RWPE2 (cell line): ENCODE measurements at regions not wholly inside any gene's neighbourhood (a gene's known extent, or its start where the extent isn't known, plus 50 kb on each side); places are given as distances from the start of the nearest gene placed in this dataset.

Experiments used
- ATAC-seq: fragments of 200-7000 bp; cut with Tn5 transposase; 3 replicates; pipeline ENCODE4 v1.9.1; 2021; ENCODE audit warnings: low read depth
- DNase-seq: peaks from one replicate; pipeline ENCODE4 v3.0.0-alpha.2; 2020; ENCODE audit warnings: low spot score
- H3K27ac ChIP-seq: fragments of 450-650 bp; 2 replicates; pipeline ENCODE4 v1.5.1; 2017; ENCODE audit warnings: mild to moderate bottlenecking; ENCODE audit not compliant: poor library complexity, severe bottlenecking
- H3K27me3 ChIP-seq: fragments of 250-450 bp; sonication (Bioruptor Pico); 2 replicates; pipeline ENCODE4 v1.5.1; 2021; ENCODE audit warnings: mild to moderate bottlenecking, moderate library complexity; ENCODE audit not compliant: insufficient read depth, poor library complexity, severe bottlenecking
- H3K36me3 ChIP-seq: fragments of 250-450 bp; sonication (Bioruptor Pico); 2 replicates; pipeline ENCODE4 v1.5.1; 2020; ENCODE audit warnings: low read depth, mild to moderate bottlenecking, moderate library complexity
- H3K4me1 ChIP-seq: fragments of 250-450 bp; sonication (Bioruptor Pico); 2 replicates; pipeline ENCODE4 v1.5.1; 2021; ENCODE audit warnings: mild to moderate bottlenecking, moderate library complexity; ENCODE audit not compliant: insufficient read depth, poor library complexity, severe bottlenecking
- H3K4me3 ChIP-seq: fragments of 250-450 bp; sonication (Bioruptor Pico); 2 replicates; pipeline ENCODE4 v1.5.1; 2021; ENCODE audit warnings: mild to moderate bottlenecking, moderate library complexity; ENCODE audit not compliant: severe bottlenecking
- H3K9me3 ChIP-seq: fragments of 250-450 bp; sonication (Bioruptor Pico); 2 replicates; pipeline ENCODE4 v1.5.1; 2021; ENCODE audit warnings: mild to moderate bottlenecking, moderate library complexity; ENCODE audit not compliant: severe bottlenecking
- TF ChIP-seq, protein P1 (sequence below): fragments of 450-650 bp; IDR thresholded peaks from one replicate; pipeline ENCODE4 v1.5.1; 2017; ENCODE audit warnings: mild to moderate bottlenecking, moderate library complexity; ENCODE audit not compliant: poor library complexity, severe bottlenecking

DNA sequence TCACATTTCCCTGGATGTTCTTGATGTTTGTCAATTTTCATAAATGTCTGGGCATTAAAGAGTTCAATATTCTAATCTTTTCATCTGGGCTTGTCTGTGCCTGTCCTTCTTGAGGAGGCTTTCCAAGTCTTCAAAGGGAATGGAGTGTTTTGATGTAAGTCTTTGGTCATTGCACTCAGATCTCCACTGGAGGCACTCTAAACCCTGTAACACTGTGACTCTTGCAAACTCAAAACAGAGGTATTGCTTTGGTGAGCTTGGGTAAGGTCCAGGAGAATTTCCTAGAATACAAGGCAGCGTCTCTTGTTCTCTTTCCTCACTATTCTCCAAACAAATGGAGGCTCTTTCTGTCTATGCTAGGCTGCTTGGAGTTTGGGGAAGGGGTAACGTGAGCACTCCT lies 1118.1 kb upstream of the PABPC4L start:
- no peaks in the 10 kb centered on the region for H3K4me1 ChIP-seq
- no peak overlapping the region for H3K4me3 ChIP-seq
- ATAC-seq: no peak
- no peaks in the 10 kb centered on the region for H3K9me3 ChIP-seq
- no peaks in the 10 kb centered on the region for H3K36me3 ChIP-seq
- no peak overlapping the region for H3K27ac ChIP-seq
- H3K27me3 ChIP-seq: no peaks in the 10 kb centered on the region
- DNase-seq: no peak
- TF ChIP-seq, protein P1, sequence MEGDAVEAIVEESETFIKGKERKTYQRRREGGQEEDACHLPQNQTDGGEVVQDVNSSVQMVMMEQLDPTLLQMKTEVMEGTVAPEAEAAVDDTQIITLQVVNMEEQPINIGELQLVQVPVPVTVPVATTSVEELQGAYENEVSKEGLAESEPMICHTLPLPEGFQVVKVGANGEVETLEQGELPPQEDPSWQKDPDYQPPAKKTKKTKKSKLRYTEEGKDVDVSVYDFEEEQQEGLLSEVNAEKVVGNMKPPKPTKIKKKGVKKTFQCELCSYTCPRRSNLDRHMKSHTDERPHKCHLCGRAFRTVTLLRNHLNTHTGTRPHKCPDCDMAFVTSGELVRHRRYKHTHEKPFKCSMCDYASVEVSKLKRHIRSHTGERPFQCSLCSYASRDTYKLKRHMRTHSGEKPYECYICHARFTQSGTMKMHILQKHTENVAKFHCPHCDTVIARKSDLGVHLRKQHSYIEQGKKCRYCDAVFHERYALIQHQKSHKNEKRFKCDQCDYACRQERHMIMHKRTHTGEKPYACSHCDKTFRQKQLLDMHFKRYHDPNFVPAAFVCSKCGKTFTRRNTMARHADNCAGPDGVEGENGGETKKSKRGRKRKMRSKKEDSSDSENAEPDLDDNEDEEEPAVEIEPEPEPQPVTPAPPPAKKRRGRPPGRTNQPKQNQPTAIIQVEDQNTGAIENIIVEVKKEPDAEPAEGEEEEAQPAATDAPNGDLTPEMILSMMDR: peak; percentile 12

DNA sequence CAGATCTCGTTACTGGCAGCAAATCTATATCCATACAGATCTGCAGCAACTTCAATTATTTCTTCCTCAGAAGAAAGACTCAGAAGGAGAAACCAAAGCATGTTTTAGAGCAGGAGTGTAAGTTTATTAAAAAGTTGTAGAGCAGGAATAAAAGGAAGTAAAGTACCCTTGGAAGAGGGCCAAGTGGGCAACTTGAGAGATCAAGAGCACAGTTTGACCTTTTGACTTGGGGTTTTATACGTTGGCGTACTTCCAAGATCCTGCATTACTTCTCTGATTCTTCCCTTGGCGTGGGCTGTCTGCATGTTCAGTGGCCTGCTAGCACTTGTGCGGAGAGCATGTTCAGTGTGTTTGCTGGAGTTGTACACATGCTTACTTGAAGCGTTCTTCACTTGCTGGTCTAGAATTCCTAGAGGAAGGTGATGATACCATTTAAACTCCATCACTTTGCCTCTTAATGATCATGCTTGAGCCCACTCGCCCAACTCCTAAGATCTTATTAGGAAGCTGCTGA lies 1114.7 kb upstream of the PABPC4L start:
- H3K4me1 ChIP-seq: no peaks in the 10 kb centered on the region
- no peak overlapping the region for H3K4me3 ChIP-seq
- no peak for ATAC-seq
- H3K9me3 ChIP-seq: no peaks in the 10 kb centered on the region
- no peak overlapping the region for H3K27ac ChIP-seq
- no peak for DNase-seq
- no peaks in the 10 kb centered on the region for H3K36me3 ChIP-seq
- TF ChIP-seq, protein P1: no peak
- no peaks in the 10 kb centered on the region for H3K27me3 ChIP-seq

DNA sequence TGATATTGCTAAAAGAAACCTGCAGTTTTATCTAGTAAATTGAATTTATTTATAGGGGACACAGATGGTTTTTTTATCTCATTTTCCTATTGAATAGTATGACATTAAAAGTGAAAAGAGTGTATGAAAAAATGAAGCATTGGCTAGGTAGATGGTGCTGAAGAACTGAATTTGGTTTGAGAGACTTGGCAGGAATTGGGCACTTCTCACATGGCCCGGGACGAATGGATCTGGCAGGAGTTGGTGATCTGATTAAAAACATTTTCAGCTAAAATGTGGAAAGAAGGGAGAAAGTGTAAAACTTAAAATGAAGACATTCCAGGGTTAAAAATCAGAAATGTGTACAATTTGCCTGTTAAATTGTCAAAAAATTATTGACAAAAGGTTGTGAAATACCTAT lies 1088.5 kb upstream of the PABPC4L start:
- DNase-seq: no peak
- H3K27ac ChIP-seq: no peak overlapping the region
- no peak for ATAC-seq
- H3K9me3 ChIP-seq: no peaks in the 10 kb centered on the region
- H3K36me3 ChIP-seq: no peaks in the 10 kb centered on the region
- H3K4me3 ChIP-seq: no peak overlapping the region
- TF ChIP-seq, protein P1: no peak
- H3K27me3 ChIP-seq: no peaks in the 10 kb centered on the region
- H3K4me1 ChIP-seq: no peaks in the 10 kb centered on the region

DNA sequence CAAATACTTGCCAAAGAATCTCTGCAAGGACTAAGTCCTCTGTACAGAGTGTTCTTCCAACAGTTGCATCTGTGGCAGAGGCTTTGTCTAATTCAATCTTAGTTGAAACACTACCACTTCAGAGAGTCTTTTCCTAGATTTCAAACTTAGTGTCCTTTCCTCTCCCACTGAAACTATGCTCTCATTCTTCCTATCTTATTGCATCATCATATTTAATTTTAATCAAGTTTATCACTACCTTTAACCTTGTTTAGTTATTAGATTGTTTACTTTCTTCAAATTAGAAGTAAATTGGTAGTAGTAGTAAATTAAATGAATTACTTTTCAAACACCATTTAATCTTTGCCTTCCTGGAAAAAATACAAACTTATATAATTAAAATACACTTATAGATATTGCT lies 1082.3 kb upstream of the PABPC4L start:
- ATAC-seq (no peak), DNase-seq (no peak)
- Histone ChIP-seq H3K9me3 (no peaks in the 10 kb centered on the region), H3K4me3 (no peak overlapping the region), H3K36me3 (no peaks in the 10 kb centered on the region), H3K27ac (no peak overlapping the region), H3K4me1 (no peaks in the 10 kb centered on the region), H3K27me3 (no peaks in the 10 kb centered on the region)
- TF ChIP-seq, protein P1: no peak

DNA sequence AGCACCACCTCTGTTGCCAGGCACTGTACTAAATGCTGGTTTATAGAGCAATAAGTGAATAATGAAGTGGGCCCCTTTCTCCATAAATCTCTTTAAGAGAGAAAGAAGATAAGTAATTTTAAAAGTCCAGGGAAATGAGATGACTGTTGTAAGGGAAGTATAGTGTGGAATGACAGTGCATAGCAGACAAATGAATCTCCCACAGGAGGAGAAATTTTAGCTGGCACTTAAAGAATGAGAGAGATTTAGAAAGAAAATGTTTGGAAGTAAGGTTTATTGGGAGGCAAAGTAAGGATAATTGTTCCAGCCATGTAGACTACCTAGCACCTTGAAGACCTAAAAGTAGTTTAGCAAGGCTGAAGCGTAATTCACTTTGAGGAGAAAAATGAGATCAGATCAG lies 1081.1 kb upstream of the PABPC4L start:
- ATAC-seq (no peak), DNase-seq (no peak)
- Histone ChIP-seq H3K9me3 (no peaks in the 10 kb centered on the region), H3K36me3 (no peaks in the 10 kb centered on the region), H3K27me3 (no peaks in the 10 kb centered on the region), H3K4me1 (no peaks in the 10 kb centered on the region), H3K4me3 (no peak overlapping the region), H3K27ac (no peak overlapping the region)
- TF ChIP-seq, protein P1: no peak
